Activated naive CD8-positive, alpha-beta T cell treated with anti-CD3 and anti-CD28 coated beads, Interleukin-2, amount 10 ng/mL, durations not matched to agents 7 days and 5 days (primary cell): ENCODE measurements at regions not wholly inside any gene's neighbourhood (a gene's known extent, or its start where the extent isn't known, plus 50 kb on each side); places are given as distances from the start of the nearest gene placed in this dataset.

Experiments used
- ATAC-seq: fragments of 150-1000 bp; cut with Tn5 transposase; one replicate; pipeline ENCODE4 v1.10.0; 2021; ENCODE audit warnings: low read depth, moderate library complexity
- POLR2A ChIA-PET: fragments of 350-600 bp; sonication (Branson Sonifier 250); formaldehyde crosslinking; loops from one replicate; lab custom pipeline; 2021; ENCODE audit warnings: antibody characterized with exemption; lab: Charles Lee
- DNase-seq: peaks from one replicate; pipeline ENCODE4 v3.0.0; 2021
- H3K27ac Mint-ChIP-seq: one replicate; pipeline ENCODE4 v1.8.0; 2022; ENCODE audit warnings: mild to moderate bottlenecking, mixed read lengths
- H3K27me3 Mint-ChIP-seq: one replicate; pipeline ENCODE4 v1.8.0; 2022; ENCODE audit warnings: mild to moderate bottlenecking, moderate library complexity, mixed read lengths
- H3K36me3 Mint-ChIP-seq: one replicate; pipeline ENCODE4 v1.8.0; 2021; ENCODE audit warnings: mild to moderate bottlenecking, mixed read lengths
- H3K4me1 Mint-ChIP-seq: one replicate; pipeline ENCODE4 v1.8.0; 2021; ENCODE audit warnings: mixed read lengths
- H3K4me3 Mint-ChIP-seq: one replicate; pipeline ENCODE4 v1.8.0; 2022; ENCODE audit warnings: mild to moderate bottlenecking, moderate library complexity, mixed read lengths
- H3K9me3 Mint-ChIP-seq: one replicate; pipeline ENCODE4 v1.8.0; 2021; ENCODE audit warnings: mixed read lengths

DNA sequence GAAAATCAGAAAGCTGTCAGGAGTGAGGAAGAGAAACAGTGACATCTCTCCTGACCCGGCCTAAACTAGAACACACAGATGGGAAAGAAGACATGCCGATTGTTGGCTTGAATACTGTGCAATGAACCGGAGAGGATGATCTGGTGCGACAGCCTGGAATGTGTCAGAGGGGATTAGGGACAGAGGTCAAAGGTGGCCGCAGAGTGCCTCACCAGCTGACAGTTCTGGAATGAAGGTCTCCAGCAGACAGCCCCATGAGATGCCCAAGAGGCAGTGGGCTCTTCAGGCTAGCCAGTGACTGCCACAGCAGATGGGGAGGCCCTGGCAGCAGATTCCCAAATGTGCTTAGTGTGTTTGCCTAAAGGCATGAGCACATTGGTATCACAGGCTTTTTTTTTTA lies 623.2 kb downstream of the CDH8 start:
- no peak for ATAC-seq
- DNase-seq = no peak
- no peak overlapping the region for H3K27ac Mint-ChIP-seq
- H3K36me3 Mint-ChIP-seq = no peaks in the 10 kb centered on the region
- no peaks in the 10 kb centered on the region for H3K27me3 Mint-ChIP-seq
- H3K4me1 Mint-ChIP-seq = no peaks in the 10 kb centered on the region
- no peak overlapping the region for H3K4me3 Mint-ChIP-seq
- peaks cover 4% of the 10 kb centered on the region for H3K9me3 Mint-ChIP-seq
- POLR2A ChIA-PET = no interaction called here

DNA sequence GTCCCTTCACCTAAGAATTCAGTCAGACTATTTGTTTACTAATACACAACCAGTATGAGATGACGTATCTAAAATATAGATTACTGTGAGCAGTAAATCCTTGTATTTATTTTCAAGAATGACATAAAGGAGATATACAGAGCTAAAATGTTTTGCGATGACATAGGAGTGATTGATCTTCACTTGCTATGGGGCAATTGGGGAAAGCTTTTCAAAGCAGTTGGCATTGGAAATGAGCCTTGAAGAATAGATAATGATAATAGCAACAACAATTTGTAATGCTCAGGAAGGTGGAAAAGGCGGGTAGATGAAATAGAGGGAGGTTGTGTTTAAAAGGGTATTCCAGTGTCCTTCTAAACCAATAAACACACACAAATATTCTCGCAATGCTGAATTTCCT lies 623.7 kb downstream of the CDH8 start:
- no peak overlapping the region for H3K4me3 Mint-ChIP-seq
- no peak for DNase-seq
- no peak overlapping the region for H3K27ac Mint-ChIP-seq
- H3K4me1 Mint-ChIP-seq = no peaks in the 10 kb centered on the region
- no peaks in the 10 kb centered on the region for H3K36me3 Mint-ChIP-seq
- POLR2A ChIA-PET = no interaction called here
- no peaks in the 10 kb centered on the region for H3K27me3 Mint-ChIP-seq
- ATAC-seq = no peak
- H3K9me3 Mint-ChIP-seq = peaks cover 4% of the 10 kb centered on the region

DNA sequence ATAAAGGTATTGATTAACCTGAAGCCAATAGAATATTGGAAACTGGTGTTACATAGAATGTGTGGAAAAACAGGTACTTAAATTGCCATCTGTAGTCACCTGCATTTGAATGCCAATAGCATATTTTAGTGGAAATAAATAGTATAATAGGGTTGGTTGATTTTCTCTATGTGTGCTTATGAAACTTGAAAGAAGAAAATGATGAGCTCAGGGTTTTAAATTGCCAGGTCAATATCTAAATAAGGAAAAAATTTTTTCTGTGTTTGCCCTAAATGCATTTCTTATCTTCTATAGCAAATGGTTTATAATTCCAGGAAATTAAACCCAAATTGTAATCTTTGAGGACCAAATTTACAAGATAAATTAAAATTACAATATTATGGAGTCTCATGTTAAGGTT lies 626.6 kb downstream of the CDH8 start:
- H3K4me3 Mint-ChIP-seq = no peak overlapping the region
- H3K27me3 Mint-ChIP-seq = no peaks in the 10 kb centered on the region
- ATAC-seq (no peak), DNase-seq (no peak)
- no peaks in the 10 kb centered on the region for H3K36me3 Mint-ChIP-seq
- no peak overlapping the region for H3K27ac Mint-ChIP-seq
- H3K9me3 Mint-ChIP-seq = peaks cover 8% of the 10 kb centered on the region
- POLR2A ChIA-PET = no interaction called here
- H3K4me1 Mint-ChIP-seq = no peaks in the 10 kb centered on the region

DNA sequence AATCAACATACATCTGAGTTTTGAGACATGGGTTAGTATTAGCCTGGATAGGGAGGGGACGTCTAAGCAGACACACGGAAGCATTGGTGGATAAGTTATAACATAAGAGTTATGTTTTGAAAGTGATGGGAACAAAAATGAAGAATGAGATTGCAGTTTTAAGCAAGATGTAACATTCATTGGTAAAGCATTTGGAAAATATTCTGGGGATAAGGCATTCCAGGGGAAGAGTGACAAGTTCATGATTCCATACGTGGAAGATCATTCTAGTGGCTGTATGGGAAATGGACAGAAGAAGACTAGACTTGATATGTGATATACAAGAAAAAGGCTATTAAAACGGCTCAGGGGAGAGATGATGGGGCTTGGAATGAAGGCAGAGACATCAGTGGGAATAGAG lies 632.9 kb downstream of the CDH8 start:
- H3K4me3 Mint-ChIP-seq = no peak overlapping the region
- DNase-seq = no peak
- no peak overlapping the region for H3K27ac Mint-ChIP-seq
- no peaks in the 10 kb centered on the region for H3K4me1 Mint-ChIP-seq
- no peaks in the 10 kb centered on the region for H3K36me3 Mint-ChIP-seq
- H3K9me3 Mint-ChIP-seq = peaks cover 23% of the 10 kb centered on the region
- H3K27me3 Mint-ChIP-seq = no peaks in the 10 kb centered on the region
- no peak for ATAC-seq
- POLR2A ChIA-PET = no interaction called here

DNA sequence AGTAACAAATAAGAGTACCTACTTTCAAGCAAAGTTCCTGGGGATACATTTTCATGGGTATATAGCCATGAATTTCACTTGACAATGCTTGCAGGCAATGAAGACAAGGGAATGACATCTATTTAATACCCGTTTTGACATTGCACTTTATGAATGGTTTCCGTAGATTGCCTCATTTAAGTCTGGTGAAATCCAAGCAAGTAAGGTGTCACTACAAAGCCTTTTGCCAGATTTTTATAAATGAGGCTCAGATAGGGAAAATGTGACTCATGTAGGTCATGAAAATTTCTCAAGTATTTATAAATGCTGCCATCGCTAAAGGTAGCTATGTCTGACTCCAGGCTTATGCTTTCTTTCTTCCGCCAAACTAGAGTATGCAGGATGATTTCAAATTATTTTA lies 644.3 kb downstream of the CDH8 start:
- Mint-ChIP-seq H3K9me3 (peaks cover 5% of the 10 kb centered on the region), H3K27ac (no peak overlapping the region), H3K36me3 (no peaks in the 10 kb centered on the region), H3K4me1 (no peaks in the 10 kb centered on the region), H3K27me3 (no peaks in the 10 kb centered on the region), H3K4me3 (no peak overlapping the region)
- ATAC-seq = no peak
- DNase-seq = no peak
- POLR2A ChIA-PET = no interaction called here

DNA sequence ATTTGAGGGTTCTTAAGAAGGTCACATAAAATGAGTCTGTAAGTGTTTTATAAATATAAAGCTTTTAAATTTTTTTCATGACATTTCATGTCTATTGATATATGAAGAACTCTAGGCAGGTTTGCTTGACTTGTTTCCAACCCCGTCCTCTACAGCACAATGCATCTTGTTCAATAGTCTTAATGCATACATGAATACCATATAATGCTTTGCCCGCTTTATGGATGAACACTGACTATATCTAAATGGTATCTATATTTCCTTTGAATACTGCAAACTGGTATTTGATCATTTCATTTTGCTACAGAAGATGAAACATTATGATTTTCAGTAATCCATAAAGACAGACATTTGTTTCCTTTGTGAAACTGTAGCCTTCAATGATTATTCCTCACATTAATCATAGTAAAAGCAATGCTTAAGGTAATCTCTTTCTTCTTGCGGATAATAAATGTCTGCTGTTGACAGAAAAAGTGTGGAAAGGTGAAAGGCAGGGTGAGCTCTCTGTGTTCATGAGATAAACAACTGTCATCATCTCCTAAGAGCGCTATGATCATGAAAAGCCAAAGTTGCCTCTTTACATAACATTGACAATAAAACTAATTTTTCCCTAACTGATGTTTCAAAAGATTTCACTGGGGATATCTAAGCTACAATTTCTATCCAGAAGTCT lies 645.1 kb downstream of the CDH8 start:
- Mint-ChIP-seq H3K27ac (no peak overlapping the region), H3K9me3 (peaks cover 5% of the 10 kb centered on the region), H3K36me3 (no peaks in the 10 kb centered on the region), H3K4me1 (no peaks in the 10 kb centered on the region), H3K27me3 (no peaks in the 10 kb centered on the region), H3K4me3 (no peak overlapping the region)
- DNase-seq (no peak), ATAC-seq (no peak)
- POLR2A ChIA-PET = no interaction called here

DNA sequence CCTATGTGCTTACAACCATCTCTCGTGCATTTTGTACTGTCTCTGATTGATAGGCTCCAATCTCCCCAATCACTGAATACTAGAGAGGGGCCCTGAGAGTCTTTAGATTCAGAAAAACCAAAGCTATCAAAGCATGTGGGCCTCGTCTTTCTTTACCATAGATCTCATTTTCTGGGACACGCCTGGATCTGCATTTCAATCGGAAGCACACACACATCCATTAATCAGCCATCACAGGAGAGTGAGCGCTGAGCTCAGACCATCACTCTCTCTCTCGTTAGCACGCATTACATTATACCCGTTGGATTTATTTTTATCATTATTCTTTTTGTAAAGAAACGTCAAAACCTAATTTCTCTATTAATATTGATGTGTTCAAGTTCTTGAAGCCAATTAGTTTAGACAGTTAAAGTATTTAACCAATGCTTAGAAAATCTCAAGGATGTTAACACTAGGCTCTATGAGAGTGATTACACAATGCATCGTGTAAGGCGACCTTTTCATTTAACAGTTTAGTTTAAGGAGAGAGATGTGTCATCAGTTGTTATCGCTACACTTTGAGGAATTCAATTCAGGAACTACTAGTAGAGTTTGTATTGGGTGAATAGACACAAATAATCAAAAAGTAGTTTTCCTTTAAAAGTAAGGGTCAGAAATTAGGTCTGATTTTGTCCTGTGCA lies 650.7 kb downstream of the CDH8 start:
- H3K27me3 Mint-ChIP-seq = no peaks in the 10 kb centered on the region
- H3K9me3 Mint-ChIP-seq = peaks cover 12% of the 10 kb centered on the region
- ATAC-seq (no peak), DNase-seq (no peak)
- H3K4me3 Mint-ChIP-seq = no peak overlapping the region
- no peaks in the 10 kb centered on the region for H3K36me3 Mint-ChIP-seq
- POLR2A ChIA-PET = no interaction called here
- no peaks in the 10 kb centered on the region for H3K4me1 Mint-ChIP-seq
- H3K27ac Mint-ChIP-seq = no peak overlapping the region

DNA sequence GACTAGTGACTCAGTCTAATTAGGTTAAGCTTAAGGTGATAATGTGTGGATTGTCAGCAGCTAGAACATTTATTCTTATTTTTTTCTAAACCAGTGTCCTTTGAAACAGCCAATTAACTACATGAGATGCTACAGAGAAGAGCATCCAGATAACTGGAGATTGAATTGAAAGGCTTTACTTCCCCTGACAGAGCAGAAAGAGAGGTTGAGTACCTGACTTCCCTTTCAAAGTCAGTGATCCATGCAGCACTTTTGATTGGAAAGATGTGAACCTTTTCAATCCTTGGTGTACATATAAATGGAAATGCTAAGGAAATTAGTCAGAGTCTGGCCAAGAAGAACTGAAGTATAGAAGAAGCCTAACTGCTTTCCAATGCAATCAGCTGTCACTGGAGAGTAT lies 653.8 kb downstream of the CDH8 start:
- POLR2A ChIA-PET = no interaction called here
- Mint-ChIP-seq H3K27me3 (no peaks in the 10 kb centered on the region), H3K4me3 (no peak overlapping the region), H3K9me3 (peaks cover 12% of the 10 kb centered on the region), H3K27ac (no peak overlapping the region), H3K4me1 (no peaks in the 10 kb centered on the region), H3K36me3 (no peaks in the 10 kb centered on the region)
- no peak for ATAC-seq
- DNase-seq = no peak

DNA sequence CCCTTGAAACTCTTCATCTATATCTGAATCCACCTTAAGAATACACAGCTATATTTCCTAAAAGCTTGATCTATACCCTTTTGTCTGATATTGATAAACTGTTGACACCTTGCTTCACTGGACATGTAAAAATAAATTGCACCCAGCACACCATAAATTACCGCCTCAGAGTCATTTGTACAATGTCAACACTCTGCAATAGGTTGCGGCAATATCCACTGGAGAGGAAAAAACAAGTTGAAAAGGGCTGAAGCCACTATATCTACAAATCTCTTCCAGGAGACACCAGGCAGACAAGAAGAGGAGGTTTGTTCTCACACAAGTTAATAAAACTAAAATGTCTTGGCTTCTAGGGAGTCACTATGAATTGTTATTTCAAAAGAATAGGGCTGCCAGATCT lies 656.9 kb downstream of the CDH8 start:
- Mint-ChIP-seq H3K9me3 (peaks cover 16% of the 10 kb centered on the region), H3K36me3 (no peaks in the 10 kb centered on the region)
- POLR2A ChIA-PET = no interaction called here

DNA sequence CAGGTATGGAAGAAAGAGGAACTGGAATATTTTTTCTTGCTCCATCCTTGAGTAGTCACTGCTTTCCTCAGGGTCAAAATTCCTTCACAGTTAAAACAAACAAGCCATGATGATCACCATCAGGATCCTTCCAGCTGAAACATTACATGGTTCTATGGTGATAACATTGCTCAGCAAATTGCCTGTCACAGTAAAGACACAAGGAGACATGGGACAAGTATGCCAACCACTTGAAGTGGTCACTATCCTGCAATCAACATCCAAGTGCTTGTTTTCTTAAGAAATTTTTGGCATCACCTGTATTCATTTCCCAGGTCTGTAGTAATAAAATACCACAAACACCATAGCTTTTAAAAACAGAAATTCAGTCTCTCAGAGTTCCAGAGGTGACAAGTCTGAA lies 662.2 kb downstream of the CDH8 start:
- Mint-ChIP-seq H3K36me3 (no peaks in the 10 kb centered on the region), H3K27ac (no peak overlapping the region), H3K9me3 (peaks cover 9% of the 10 kb centered on the region), H3K27me3 (no peaks in the 10 kb centered on the region), H3K4me1 (no peaks in the 10 kb centered on the region), H3K4me3 (no peak overlapping the region)
- ATAC-seq (no peak), DNase-seq (no peak)
- POLR2A ChIA-PET = no interaction called here

More for the DNA sequence above, 656.9 kb downstream of the CDH8 start:
- DNase-seq (no peak), ATAC-seq (no peak)
- no peaks in the 10 kb centered on the region for H3K4me1 Mint-ChIP-seq
- H3K27ac Mint-ChIP-seq = no peak overlapping the region
- no peak overlapping the region for H3K4me3 Mint-ChIP-seq
- H3K27me3 Mint-ChIP-seq = no peaks in the 10 kb centered on the region

DNA sequence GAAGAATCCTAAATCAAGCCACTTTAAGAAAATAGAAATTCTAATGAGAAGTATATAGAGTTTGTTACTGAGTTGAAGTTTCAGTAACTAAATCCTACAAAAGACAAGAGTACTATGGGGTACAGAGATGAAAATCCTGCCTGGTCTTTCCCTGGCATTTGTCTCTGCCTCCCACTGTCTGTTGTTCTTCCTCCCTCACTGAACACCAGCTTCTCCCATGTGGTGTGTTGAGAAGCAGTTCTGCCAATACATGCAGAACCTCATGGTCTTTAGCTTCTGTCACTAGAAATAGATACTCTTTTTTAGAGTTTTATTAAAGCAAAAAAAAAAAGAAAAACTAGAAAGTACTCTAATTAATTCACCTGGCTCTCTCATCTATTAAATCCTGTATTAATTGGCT lies 664.4 kb downstream of the CDH8 start:
- Mint-ChIP-seq H3K27me3 (no peaks in the 10 kb centered on the region), H3K9me3 (peaks cover 9% of the 10 kb centered on the region), H3K4me3 (no peak overlapping the region), H3K27ac (no peak overlapping the region), H3K4me1 (no peaks in the 10 kb centered on the region), H3K36me3 (no peaks in the 10 kb centered on the region)
- DNase-seq = no peak
- POLR2A ChIA-PET = no interaction called here
- no peak for ATAC-seq

DNA sequence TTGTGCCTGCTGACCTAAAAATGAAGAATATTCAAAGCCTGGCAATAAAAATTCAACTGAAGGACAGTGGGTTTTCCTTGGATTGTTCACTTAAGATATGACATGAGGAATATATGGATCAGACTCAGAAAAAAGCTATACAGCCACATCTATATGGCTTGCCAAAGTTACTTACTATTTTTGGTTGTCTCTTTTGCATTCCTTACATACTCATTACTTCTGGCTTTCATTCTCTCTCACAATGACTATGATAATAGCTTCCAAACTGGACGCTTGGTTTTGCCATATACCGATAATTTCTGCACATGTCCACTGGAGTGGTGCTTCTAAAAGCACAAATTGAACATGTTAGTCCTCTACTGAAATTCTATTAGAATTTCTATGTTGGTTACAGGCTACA lies 664.9 kb downstream of the CDH8 start:
- H3K27ac Mint-ChIP-seq = no peak overlapping the region
- H3K9me3 Mint-ChIP-seq = peaks cover 9% of the 10 kb centered on the region
- H3K4me1 Mint-ChIP-seq = no peaks in the 10 kb centered on the region
- H3K27me3 Mint-ChIP-seq = no peaks in the 10 kb centered on the region
- H3K4me3 Mint-ChIP-seq = no peak overlapping the region
- no peaks in the 10 kb centered on the region for H3K36me3 Mint-ChIP-seq
- ATAC-seq (no peak), DNase-seq (no peak)
- POLR2A ChIA-PET = no interaction called here

DNA sequence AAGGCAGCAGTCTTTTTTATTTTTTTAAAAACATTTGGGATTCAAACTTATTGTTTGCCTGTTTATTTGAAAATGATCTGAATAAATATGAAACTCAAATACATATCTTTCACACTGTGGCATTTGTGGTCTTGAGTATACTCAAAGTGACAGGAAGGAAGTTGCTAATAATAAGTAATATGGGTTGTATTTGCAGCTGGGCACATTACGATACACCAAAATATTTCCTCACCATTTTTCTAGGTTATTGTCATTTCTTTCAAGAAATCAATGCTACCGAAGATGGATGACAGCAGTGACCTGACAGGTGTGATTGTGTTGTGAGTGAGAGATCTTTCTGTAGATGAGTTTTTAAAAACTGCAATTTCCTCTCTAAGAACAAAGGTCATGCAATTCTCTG lies 665.7 kb downstream of the CDH8 start:
- DNase-seq = no peak
- Mint-ChIP-seq H3K9me3 (peaks cover 7% of the 10 kb centered on the region), H3K4me1 (no peaks in the 10 kb centered on the region), H3K36me3 (no peaks in the 10 kb centered on the region), H3K27ac (no peak overlapping the region), H3K4me3 (no peak overlapping the region), H3K27me3 (no peaks in the 10 kb centered on the region)
- POLR2A ChIA-PET = no interaction called here
- no peak for ATAC-seq

DNA sequence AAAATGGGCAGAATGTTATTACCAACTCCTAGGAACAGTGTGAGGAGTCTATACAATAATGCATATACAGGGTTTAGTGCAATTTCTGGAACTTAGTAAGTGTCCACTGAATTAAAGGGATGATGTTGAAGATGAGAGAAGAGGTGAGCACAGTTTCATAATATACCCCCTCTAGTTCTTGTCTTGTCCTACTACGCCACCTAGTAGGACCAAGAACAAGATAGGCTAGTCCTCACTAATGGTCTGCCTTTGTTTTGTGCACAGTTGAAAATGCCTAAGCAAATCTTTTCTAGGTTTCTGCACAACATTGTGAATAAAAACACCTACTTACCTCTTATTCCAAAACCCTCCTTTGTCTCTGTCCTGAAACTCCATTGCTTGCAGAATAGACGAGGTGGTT lies 670.2 kb downstream of the CDH8 start:
- H3K9me3 Mint-ChIP-seq = peaks cover 2% of the 10 kb centered on the region
- ATAC-seq = no peak
- H3K4me1 Mint-ChIP-seq = no peaks in the 10 kb centered on the region
- no peak overlapping the region for H3K27ac Mint-ChIP-seq
- H3K27me3 Mint-ChIP-seq = no peaks in the 10 kb centered on the region
- no peak for DNase-seq
- no peak overlapping the region for H3K4me3 Mint-ChIP-seq
- no peaks in the 10 kb centered on the region for H3K36me3 Mint-ChIP-seq
- POLR2A ChIA-PET = no interaction called here
